ENCODE measurements at regions not wholly inside any gene's neighbourhood (a gene's known extent, or its start where the extent isn't known, plus 50 kb on each side); places are given as distances from the start of the nearest gene placed in this dataset.

DNA sequence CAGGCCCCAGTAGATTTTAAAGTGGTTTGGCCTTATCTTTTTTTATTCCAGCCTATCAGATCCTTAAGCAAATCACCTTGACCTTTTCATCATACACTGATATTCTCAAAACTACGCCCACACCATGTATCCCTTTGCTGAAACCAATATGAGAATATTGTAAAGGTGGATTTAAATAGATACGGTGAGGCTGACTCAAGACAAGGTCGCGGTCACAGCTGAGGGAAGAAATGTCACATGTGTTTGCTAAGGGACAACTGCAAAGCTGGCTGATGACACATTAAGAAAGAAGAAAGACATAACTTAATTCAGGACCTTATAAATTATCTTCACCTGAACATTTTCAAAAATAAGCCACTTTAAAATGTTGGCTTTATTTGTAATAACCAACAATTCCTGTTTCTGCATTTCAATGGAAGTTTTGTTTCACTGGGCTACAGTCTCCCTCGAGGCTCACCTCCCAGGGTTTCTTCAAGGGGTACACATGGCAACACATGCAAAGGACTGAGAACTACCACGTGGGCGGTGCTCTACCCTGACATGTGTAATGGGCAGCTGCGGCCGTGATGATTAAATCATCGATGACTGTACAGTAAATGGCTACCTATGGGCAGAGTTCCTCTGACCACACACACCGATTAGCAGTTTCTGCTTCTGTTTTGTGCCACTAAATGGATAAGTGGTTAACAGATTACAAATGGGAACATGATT lies 189.5 kb downstream of the SIPA1L2 start:
- H3K79me2 ChIP-seq (ENCODE audit: low read length), result no peaks in the 10 kb centered on the region
- H3K9ac ChIP-seq (ENCODE audit: low read length), result no peak overlapping the region
- POLR2A ChIA-PET (ENCODE audit: unreplicated experiment), result no interaction called here
- intact Hi-C loops (cut with micrococcal nuclease), result no loop called here
- H3K36me3 ChIP-seq (ENCODE audit: low read depth, low read length), result no peaks in the 10 kb centered on the region
- no peaks in the 10 kb centered on the region for H3F3A ChIP-seq (ENCODE audit: low read length, unreplicated experiment)
- H3K27ac ChIP-seq (ENCODE audit: low read length), result no peak overlapping the region
- no peaks in the 10 kb centered on the region for H4K20me1 ChIP-seq (ENCODE audit: low read length)
- no peak for ATAC-seq
- no peaks in the 10 kb centered on the region for H3K9me2 ChIP-seq (replicated peaks; ENCODE audit: low read length)
- no peak overlapping the region for H3K4me3 ChIP-seq (ENCODE audit: low read length)
- DNase-seq, result no peak
- H2AFZ ChIP-seq (ENCODE audit: low read length), result no peak overlapping the region
- CTCF ChIA-PET, result no interaction called here
- TF ChIP-seq, protein P1, sequence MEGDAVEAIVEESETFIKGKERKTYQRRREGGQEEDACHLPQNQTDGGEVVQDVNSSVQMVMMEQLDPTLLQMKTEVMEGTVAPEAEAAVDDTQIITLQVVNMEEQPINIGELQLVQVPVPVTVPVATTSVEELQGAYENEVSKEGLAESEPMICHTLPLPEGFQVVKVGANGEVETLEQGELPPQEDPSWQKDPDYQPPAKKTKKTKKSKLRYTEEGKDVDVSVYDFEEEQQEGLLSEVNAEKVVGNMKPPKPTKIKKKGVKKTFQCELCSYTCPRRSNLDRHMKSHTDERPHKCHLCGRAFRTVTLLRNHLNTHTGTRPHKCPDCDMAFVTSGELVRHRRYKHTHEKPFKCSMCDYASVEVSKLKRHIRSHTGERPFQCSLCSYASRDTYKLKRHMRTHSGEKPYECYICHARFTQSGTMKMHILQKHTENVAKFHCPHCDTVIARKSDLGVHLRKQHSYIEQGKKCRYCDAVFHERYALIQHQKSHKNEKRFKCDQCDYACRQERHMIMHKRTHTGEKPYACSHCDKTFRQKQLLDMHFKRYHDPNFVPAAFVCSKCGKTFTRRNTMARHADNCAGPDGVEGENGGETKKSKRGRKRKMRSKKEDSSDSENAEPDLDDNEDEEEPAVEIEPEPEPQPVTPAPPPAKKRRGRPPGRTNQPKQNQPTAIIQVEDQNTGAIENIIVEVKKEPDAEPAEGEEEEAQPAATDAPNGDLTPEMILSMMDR (conservative IDR thresholded peaks at IDR 0.05; ENCODE audit: low read depth, low read length), result no peak
- TF ChIP-seq EZH2 (IDR thresholded peaks at IDR 0.05; ENCODE audit: low read length, unreplicated experiment) (no peak), EZH2phosphoT487 (IDR thresholded peaks at IDR 0.05; ENCODE audit: borderline replicate concordance, low read length) (no peak)
- no peaks in the 10 kb centered on the region for H3K9me3 ChIP-seq (ENCODE audit: low read length)
- no TSS peak for BruUV-seq (replicated peaks)
- H3K27me3 ChIP-seq (ENCODE audit: low read length), result no peaks in the 10 kb centered on the region
- H3K4me1 ChIP-seq (ENCODE audit: insufficient read depth, low read length), result peaks cover 6% of the 10 kb centered on the region; the same call in 1 of the 2 replicates
- no peak overlapping the region for H3K4me2 ChIP-seq (ENCODE audit: low read length)

DNA sequence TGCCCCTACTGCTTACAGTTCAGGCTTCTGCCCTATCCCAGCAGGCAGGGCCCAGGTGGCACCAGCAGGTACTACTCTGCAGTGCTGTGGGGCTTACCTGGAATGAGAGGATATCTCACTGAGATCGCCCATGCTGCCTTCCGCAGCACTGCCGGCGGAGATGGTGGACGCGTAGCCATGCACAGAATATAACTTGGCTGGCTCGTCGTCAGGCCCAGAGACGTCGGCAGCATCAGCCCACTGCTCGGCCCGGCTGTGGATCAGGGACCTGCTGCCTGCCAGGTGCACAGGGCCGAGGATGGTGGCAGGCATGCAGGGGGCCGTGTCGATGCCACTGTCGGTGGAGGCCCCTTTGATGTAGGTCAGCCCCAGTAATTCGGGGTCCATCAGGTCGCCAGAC lies 190.9 kb downstream of the SIPA1L2 start:
- Histone ChIP-seq H3K4me3 (ENCODE audit: low read length) (no peak overlapping the region), H3K4me1 (ENCODE audit: insufficient read depth, low read length) (peaks cover 6% of the 10 kb centered on the region; the same call in 1 of the 2 replicates), H3K36me3 (ENCODE audit: low read depth, low read length) (no peaks in the 10 kb centered on the region), H3K27ac (ENCODE audit: low read length) (no peak overlapping the region), H4K20me1 (ENCODE audit: low read length) (no peaks in the 10 kb centered on the region), H3K4me2 (ENCODE audit: low read length) (no peak overlapping the region), H3K79me2 (ENCODE audit: low read length) (no peaks in the 10 kb centered on the region), H3K9me2 (replicated peaks; ENCODE audit: low read length) (no peaks in the 10 kb centered on the region), H3K9ac (ENCODE audit: low read length) (no peak overlapping the region), H3K9me3 (ENCODE audit: low read length) (no peaks in the 10 kb centered on the region), H2AFZ (ENCODE audit: low read length) (no peak overlapping the region), H3K27me3 (ENCODE audit: low read length) (no peaks in the 10 kb centered on the region), H3F3A (ENCODE audit: low read length, unreplicated experiment) (no peaks in the 10 kb centered on the region)
- TF ChIP-seq EZH2 (IDR thresholded peaks at IDR 0.05; ENCODE audit: low read length, unreplicated experiment), result no peak
- TF ChIP-seq, protein P1 (conservative IDR thresholded peaks at IDR 0.05; ENCODE audit: low read depth, low read length), result no peak
- TF ChIP-seq EZH2phosphoT487 (IDR thresholded peaks at IDR 0.05; ENCODE audit: borderline replicate concordance, low read length), result no peak
- POLR2A ChIA-PET (ENCODE audit: unreplicated experiment), result no interaction called here
- CTCF ChIA-PET, result no interaction called here
- intact Hi-C loops (cut with micrococcal nuclease), result no loop called here
- no TSS peak for BruUV-seq (replicated peaks)
- DNase-seq (no peak), ATAC-seq (no peak)

DNA sequence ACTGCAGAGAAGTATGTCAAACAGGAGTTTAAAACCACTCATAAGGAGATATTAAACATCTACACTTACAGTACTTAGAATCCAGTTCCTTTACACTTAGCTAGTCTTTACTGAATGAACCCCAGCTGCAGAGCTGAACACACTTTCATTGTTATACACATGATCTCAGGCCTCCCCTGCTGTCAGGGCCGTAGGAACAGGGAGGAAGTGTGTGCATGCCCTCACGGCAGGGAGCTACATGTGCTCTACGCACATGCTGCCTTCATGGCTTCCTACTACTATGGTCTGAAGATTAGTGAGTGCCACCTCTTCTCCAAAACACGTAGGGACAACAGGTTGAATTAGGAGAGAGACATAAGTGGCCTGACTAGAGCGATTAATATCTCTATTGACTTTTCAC lies 191.5 kb downstream of the SIPA1L2 start:
- no peaks in the 10 kb centered on the region for H3F3A ChIP-seq (ENCODE audit: low read length, unreplicated experiment)
- no TSS peak for BruUV-seq (replicated peaks)
- ATAC-seq, result no peak
- H3K79me2 ChIP-seq (ENCODE audit: low read length), result no peaks in the 10 kb centered on the region
- no peak overlapping the region for H3K9ac ChIP-seq (ENCODE audit: low read length)
- no peaks in the 10 kb centered on the region for H3K36me3 ChIP-seq (ENCODE audit: low read depth, low read length)
- H3K4me3 ChIP-seq (ENCODE audit: low read length), result no peak overlapping the region
- no peaks in the 10 kb centered on the region for H3K9me3 ChIP-seq (ENCODE audit: low read length)
- H3K4me1 ChIP-seq (ENCODE audit: insufficient read depth, low read length), result peaks cover 5% of the 10 kb centered on the region; the same call in 1 of the 2 replicates
- H3K27ac ChIP-seq (ENCODE audit: low read length), result no peak overlapping the region
- H3K9me2 ChIP-seq (replicated peaks; ENCODE audit: low read length), result no peaks in the 10 kb centered on the region
- intact Hi-C loops (cut with micrococcal nuclease), result no loop called here
- DNase-seq, result no peak
- H3K4me2 ChIP-seq (ENCODE audit: low read length), result no peak overlapping the region
- H3K27me3 ChIP-seq (ENCODE audit: low read length), result no peaks in the 10 kb centered on the region
- CTCF ChIA-PET, result no interaction called here
- no peaks in the 10 kb centered on the region for H4K20me1 ChIP-seq (ENCODE audit: low read length)
- POLR2A ChIA-PET (ENCODE audit: unreplicated experiment), result no interaction called here
- H2AFZ ChIP-seq (ENCODE audit: low read length), result no peak overlapping the region
- TF ChIP-seq EZH2 (IDR thresholded peaks at IDR 0.05; ENCODE audit: low read length, unreplicated experiment) (no peak), EZH2phosphoT487 (IDR thresholded peaks at IDR 0.05; ENCODE audit: borderline replicate concordance, low read length) (no peak)
- TF ChIP-seq, protein P1 (conservative IDR thresholded peaks at IDR 0.05; ENCODE audit: low read depth, low read length), result no peak

All from PC-3 (cell line).